Natural killer cell (primary cell): ENCODE measurements at regions not wholly inside any gene's neighbourhood (a gene's known extent, or its start where the extent isn't known, plus 50 kb on each side); places are given as distances from the start of the nearest gene placed in this dataset.

Source experiments
- ATAC-seq, 3 donors: fragments of 150-1000 bp in 2 of 3; fragments of 200-7000 bp in 1 of 3; cut with Tn5 transposase; 1 replicate in 1 of 3; 2 replicates in 2 of 3; pipeline ENCODE4 v1.10.0; 2021; ENCODE audit warnings: mild to moderate bottlenecking in 2 of 3, moderate library complexity in 2 of 3
- DNase-seq, 2 donors: peaks; one replicate each; pipeline versions ENCODE4 v3.0.0 to v3.0.0-alpha.2; 2013 to 2021; ENCODE audit warnings: mixed read lengths in 1 of 2
- H3K27ac ChIP-seq: one replicate; pipeline ENCODE4 v1.5.1; 2013; ENCODE audit warnings: mild to moderate bottlenecking, low read length
- H3K27me3 ChIP-seq: one replicate; pipeline ENCODE4 v1.6.1; 2013; ENCODE audit warnings: low read length; ENCODE audit not compliant: control insufficient read depth, insufficient read depth
- H3K36me3 ChIP-seq: one replicate; pipeline ENCODE4 v1.6.1; 2013; ENCODE audit warnings: low read length; ENCODE audit not compliant: control insufficient read depth, insufficient read depth
- H3K4me1 ChIP-seq: one replicate; pipeline ENCODE4 v1.6.1; 2013; ENCODE audit warnings: low read length; ENCODE audit not compliant: control insufficient read depth, insufficient read depth
- H3K4me3 ChIP-seq: one replicate; pipeline ENCODE4 v1.5.1; 2013; ENCODE audit warnings: low read length
- H3K9me3 ChIP-seq: one replicate; pipeline ENCODE4 v1.6.1; 2013; ENCODE audit warnings: low read length; ENCODE audit not compliant: control insufficient read depth, insufficient read depth
- H3K27ac Mint-ChIP-seq, 2 donors: one replicate each; pipeline ENCODE4 v1.8.0; 2022; ENCODE audit warnings: mild to moderate bottlenecking in 2 of 2, mixed read lengths in 2 of 2, moderate library complexity in 1 of 2
- H3K27me3 Mint-ChIP-seq, 2 donors: one replicate each; pipeline ENCODE4 v1.8.0; 2022; ENCODE audit warnings: low read depth in 2 of 2, mixed read lengths in 2 of 2
- H3K36me3 Mint-ChIP-seq: one replicate; pipeline ENCODE4 v1.8.0; 2022; ENCODE audit warnings: mixed read lengths
- H3K4me1 Mint-ChIP-seq, 2 donors: one replicate each; pipeline ENCODE4 v1.8.0; 2022; ENCODE audit warnings: mixed read lengths in 2 of 2
- H3K4me3 Mint-ChIP-seq: one replicate; pipeline ENCODE4 v1.8.0; 2022; ENCODE audit warnings: mild to moderate bottlenecking, moderate library complexity, mixed read lengths
- H3K9me3 Mint-ChIP-seq, 2 donors: one replicate each; pipeline ENCODE4 v1.8.0; 2022; ENCODE audit warnings: mixed read lengths in 2 of 2
- CTCF ChIP-seq: fragments of 200-600 bp; IDR thresholded peaks from one replicate; pipeline ENCODE4 v1.8.0; 2022; ENCODE audit warnings: antibody characterized with exemption
- WGBS: methylation state at CpG from one replicate; pipeline ENCODE4 v1.1.7; 2013; ENCODE audit warnings: missing lambda C conversion rate; ENCODE audit not compliant: insufficient coverage; 5-methylcytosine and 5-hydroxymethylcytosine counted together
- intact Hi-C: fragments of 100-400 bp; cut with micrococcal nuclease; formaldehyde crosslinking; loops from one replicate; pipeline ENCODE4 v1.14.2; 2022

GRCh38 chr6:130520221-130520620, 154.4 kb downstream of the TMEM200A start:
- H3K27ac Mint-ChIP-seq, result no peak overlapping the region
- no peaks in the 10 kb centered on the region for H3K9me3 ChIP-seq
- H3K36me3 ChIP-seq, result no peaks in the 10 kb centered on the region
- DNase-seq (no peak), ATAC-seq (no peak)
- intact Hi-C loops, result no loop called here
- H3K36me3 Mint-ChIP-seq, result no peaks in the 10 kb centered on the region
- no peaks in the 10 kb centered on the region for H3K27me3 Mint-ChIP-seq
- no peak for TF ChIP-seq CTCF
- H3K4me3 Mint-ChIP-seq, result no peak overlapping the region
- H3K4me1 Mint-ChIP-seq, result peaks cover 15 to 27% of the 10 kb centered on the region in 2 donors
- 79% methylated on average over 3 of the region's 3 CpGs for WGBS
- peaks cover 0 to 2% of the 10 kb centered on the region in 2 donors for H3K9me3 Mint-ChIP-seq
- no peaks in the 10 kb centered on the region for H3K27me3 ChIP-seq
- no peak overlapping the region for H3K4me3 ChIP-seq
- H3K4me1 ChIP-seq, result peaks cover 9% of the 10 kb centered on the region
- no peak overlapping the region for H3K27ac ChIP-seq

GRCh38 chr6:130520801-130521200, 155.0 kb downstream of the TMEM200A start:
- no peak for ATAC-seq
- TF ChIP-seq CTCF, result no peak
- H3K4me3 ChIP-seq, result no peak overlapping the region
- Mint-ChIP-seq H3K9me3 (peaks cover 0 to 2% of the 10 kb centered on the region in 2 donors), H3K27me3 (no peaks in the 10 kb centered on the region), H3K4me3 (no peak overlapping the region), H3K36me3 (no peaks in the 10 kb centered on the region), H3K4me1 (peaks cover 19 to 31% of the 10 kb centered on the region in 2 donors), H3K27ac (no peak overlapping the region)
- 55% methylated on average over 2 of the region's 3 CpGs for WGBS
- H3K27me3 ChIP-seq, result no peaks in the 10 kb centered on the region
- H3K27ac ChIP-seq, result no peak overlapping the region
- H3K4me1 ChIP-seq, result peaks cover 13% of the 10 kb centered on the region
- intact Hi-C loops, result no loop called here
- H3K9me3 ChIP-seq, result no peaks in the 10 kb centered on the region
- no peaks in the 10 kb centered on the region for H3K36me3 ChIP-seq
- DNase-seq, result no peak

- Histone ChIP-seq H3K27ac (no peak overlapping the region), H3K27me3 (no peaks in the 10 kb centered on the region), H3K4me1 (peaks cover 21% of the 10 kb centered on the region), H3K36me3 (no peaks in the 10 kb centered on the region), H3K4me3 (no peak overlapping the region), H3K9me3 (no peaks in the 10 kb centered on the region)
- ATAC-seq (peak in 1 of 3 donors; percentile 33), DNase-seq (peak in 1 of 2 donors; percentile 33)
- Mint-ChIP-seq H3K36me3 (no peaks in the 10 kb centered on the region), H3K4me1 (peaks cover 11 to 18% of the 10 kb centered on the region in 2 donors), H3K9me3 (no peaks in the 10 kb centered on the region), H3K27me3 (no peaks in the 10 kb centered on the region), H3K4me3 (no peak overlapping the region), H3K27ac (peak overlapping the region in 1 of 2 donors; percentile 33)
- intact Hi-C loops, result no loop called here
- 92% methylated on average over 5 of the region's 5 CpGs for WGBS
- no peak for TF ChIP-seq CTCF
These were observed 158.7 kb downstream of the TMEM200A start for GRCh38 chr6:130524552-130524951.

GRCh38 chr6:130525408-130525807, 159.6 kb downstream of the TMEM200A start:
- no peak for TF ChIP-seq CTCF
- Histone ChIP-seq H3K36me3 (no peaks in the 10 kb centered on the region), H3K27ac (peak overlapping the region; percentile 34), H3K4me3 (no peak overlapping the region), H3K4me1 (peaks cover 21% of the 10 kb centered on the region), H3K9me3 (no peaks in the 10 kb centered on the region), H3K27me3 (no peaks in the 10 kb centered on the region)
- peak in 1 of 3 donors; percentile 44 for ATAC-seq
- WGBS, result no CpG with 5 or more reads among the region's 1 CpG
- Mint-ChIP-seq H3K4me3 (no peak overlapping the region), H3K27ac (peak overlapping the region in 1 of 2 donors; percentile 33), H3K36me3 (no peaks in the 10 kb centered on the region), H3K9me3 (no peaks in the 10 kb centered on the region), H3K27me3 (no peaks in the 10 kb centered on the region), H3K4me1 (peaks cover 11 to 18% of the 10 kb centered on the region in 2 donors)
- DNase-seq, result peak in 1 of 2 donors; percentile 34
- intact Hi-C loops, result no loop called here
